GM23338 (cell line): ENCODE measurements at regions not wholly inside any gene's neighbourhood (a gene's known extent, or its start where the extent isn't known, plus 50 kb on each side); places are given as distances from the start of the nearest gene placed in this dataset.

ENCODE experiments used
- CREB1 ChIP-seq: fragments of 250-450 bp; sonication (Bioruptor Pico); IDR thresholded peaks from 2 replicates; pipeline ENCODE4 v1.5.0; 2020; ENCODE audit warnings: low read depth, mild to moderate bottlenecking, moderate library complexity
- EZH2 ChIP-seq: fragments of 200-600 bp; sonication (generic); IDR thresholded peaks from one replicate; pipeline ENCODE4 v1.8.0; 2017; ENCODE audit warnings: antibody characterized with exemption, mild to moderate bottlenecking, low read depth; ENCODE audit not compliant: unreplicated experiment
- EZH2phosphoT487 ChIP-seq: fragments of 200-600 bp; sonication (generic); IDR thresholded peaks from one replicate; pipeline ENCODE4 v1.8.1; 2018; ENCODE audit warnings: antibody characterized with exemption; ENCODE audit not compliant: unreplicated experiment
- JUNB ChIP-seq: IDR thresholded peaks from one replicate; pipeline ENCODE4 v1.6.1; 2016; ENCODE audit warnings: antibody characterized with exemption; ENCODE audit not compliant: unreplicated experiment
- NANOG ChIP-seq: IDR thresholded peaks from 2 replicates; pipeline ENCODE4 v1.6.1; 2016; ENCODE audit warnings: antibody characterized with exemption, borderline replicate concordance
- POLR2AphosphoS5 ChIP-seq: IDR thresholded peaks from 2 replicates; pipeline ENCODE4 v1.6.1; 2016; ENCODE audit warnings: antibody characterized with exemption, low read depth
- REST ChIP-seq: IDR thresholded peaks from one replicate; pipeline ENCODE4 v1.6.1; 2018; ENCODE audit warnings: antibody characterized with exemption; ENCODE audit not compliant: unreplicated experiment
- ZNF331 ChIP-seq: fragments of 250-450 bp; sonication (Bioruptor Pico); IDR thresholded peaks from 2 replicates; pipeline ENCODE4 v1.5.0; 2020; ENCODE audit warnings: low read depth, mild to moderate bottlenecking, moderate library complexity
- TF ChIP-seq, protein P1 (sequence below), 2 experiments: fragments of 200-600 bp in 1 of 2; sonication (generic) in 1 of 2; conservative IDR thresholded peaks; 2 replicates each; pipeline versions ENCODE4 v1.5.1 to v1.6.1; 2016 to 2017; ENCODE audit warnings: antibody characterized with exemption in 2 of 2, low read depth in 2 of 2, mild to moderate bottlenecking in 2 of 2, moderate library complexity in 1 of 2

GRCh38 chrX:16427668-16428067 is 222.3 kb upstream of the S100G start:
- TF ChIP-seq, protein P1, sequence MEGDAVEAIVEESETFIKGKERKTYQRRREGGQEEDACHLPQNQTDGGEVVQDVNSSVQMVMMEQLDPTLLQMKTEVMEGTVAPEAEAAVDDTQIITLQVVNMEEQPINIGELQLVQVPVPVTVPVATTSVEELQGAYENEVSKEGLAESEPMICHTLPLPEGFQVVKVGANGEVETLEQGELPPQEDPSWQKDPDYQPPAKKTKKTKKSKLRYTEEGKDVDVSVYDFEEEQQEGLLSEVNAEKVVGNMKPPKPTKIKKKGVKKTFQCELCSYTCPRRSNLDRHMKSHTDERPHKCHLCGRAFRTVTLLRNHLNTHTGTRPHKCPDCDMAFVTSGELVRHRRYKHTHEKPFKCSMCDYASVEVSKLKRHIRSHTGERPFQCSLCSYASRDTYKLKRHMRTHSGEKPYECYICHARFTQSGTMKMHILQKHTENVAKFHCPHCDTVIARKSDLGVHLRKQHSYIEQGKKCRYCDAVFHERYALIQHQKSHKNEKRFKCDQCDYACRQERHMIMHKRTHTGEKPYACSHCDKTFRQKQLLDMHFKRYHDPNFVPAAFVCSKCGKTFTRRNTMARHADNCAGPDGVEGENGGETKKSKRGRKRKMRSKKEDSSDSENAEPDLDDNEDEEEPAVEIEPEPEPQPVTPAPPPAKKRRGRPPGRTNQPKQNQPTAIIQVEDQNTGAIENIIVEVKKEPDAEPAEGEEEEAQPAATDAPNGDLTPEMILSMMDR (conservative IDR thresholded peaks at IDR 0.05; ENCODE audit: low read depth in 2 of 2) = no peak
- TF ChIP-seq EZH2 = no peak
- TF ChIP-seq CREB1 (CRISPR knock-in tag) = no peak
- no peak for TF ChIP-seq REST
- TF ChIP-seq POLR2AphosphoS5 = no peak
- TF ChIP-seq ZNF331 (CRISPR knock-in tag) = no peak
- TF ChIP-seq EZH2phosphoT487 = no peak
- TF ChIP-seq NANOG = no peak
- TF ChIP-seq JUNB = no peak
